ENCODE measurements at regions not wholly inside any gene's neighbourhood (a gene's known extent, or its start where the extent isn't known, plus 50 kb on each side); places are given as distances from the start of the nearest gene placed in this dataset.

GRCh38 chr3:88586121-88586640 lies 436.4 kb downstream of the C3orf38 start:
- DNase-seq, result no peak

- DNase-seq, result no peak
These were observed 439.4 kb downstream of the C3orf38 start for GRCh38 chr3:88589138-88589537.

GRCh38 chr3:88595026-88595425 lies 445.3 kb downstream of the C3orf38 start:
- no peak for DNase-seq

- no peak for DNase-seq
These were observed 446.7 kb downstream of the C3orf38 start for GRCh38 chr3:88596451-88596850.

GRCh38 chr3:88610820-88611219 lies 461.1 kb downstream of the C3orf38 start:
- no peak for DNase-seq

GRCh38 chr3:88611826-88612326 lies 462.1 kb downstream of the C3orf38 start:
- DNase-seq, result no peak

GRCh38 chr3:88616413-88616812 lies 466.7 kb downstream of the C3orf38 start:
- no peak for DNase-seq

GRCh38 chr3:88617283-88617682 lies 467.5 kb downstream of the C3orf38 start:
- no peak for DNase-seq

- DNase-seq, result peak; percentile 7
These were observed 468.4 kb downstream of the C3orf38 start for GRCh38 chr3:88618021-88618645.

- DNase-seq, result no peak
These were observed 471.8 kb downstream of the C3orf38 start for GRCh38 chr3:88621586-88621985.

- DNase-seq, result no peak
These were observed 473.9 kb downstream of the C3orf38 start for GRCh38 chr3:88623709-88624108.

- DNase-seq, result peak; percentile 89
These were observed 476.8 kb downstream of the C3orf38 start for GRCh38 chr3:88626456-88627120.

GRCh38 chr3:88628901-88629300 lies 478.5 kb upstream of the EPHA3 start:
- no peak for DNase-seq

GRCh38 chr3:88632226-88632625 lies 475.2 kb upstream of the EPHA3 start:
- DNase-seq, result no peak

- no peak for DNase-seq
These were observed 466.8 kb upstream of the EPHA3 start for GRCh38 chr3:88640581-88640980.

GRCh38 chr3:88641033-88641604 lies 466.3 kb upstream of the EPHA3 start:
- DNase-seq, result no peak

GRCh38 chr3:88657459-88657858 lies 450.0 kb upstream of the EPHA3 start:
- no peak for DNase-seq

- no peak for DNase-seq
These were observed 446.0 kb upstream of the EPHA3 start for GRCh38 chr3:88661433-88661824.

GRCh38 chr3:88668180-88668579 lies 439.2 kb upstream of the EPHA3 start:
- no peak for DNase-seq

GRCh38 chr3:88671573-88671972 lies 435.8 kb upstream of the EPHA3 start:
- DNase-seq, result no peak

- no peak for DNase-seq
These were observed 430.1 kb upstream of the EPHA3 start for GRCh38 chr3:88677298-88677697.

- no peak for DNase-seq
These were observed 428.7 kb upstream of the EPHA3 start for GRCh38 chr3:88678747-88679146.

- no peak for DNase-seq
These were observed 417.1 kb upstream of the EPHA3 start for GRCh38 chr3:88690287-88690686.

- DNase-seq, result no peak
These were observed 416.3 kb upstream of the EPHA3 start for GRCh38 chr3:88691081-88691480.

Data from NCI-H1092 treated with DMSO at 0.1 percent for 48 hours (cell line).